Mammary epithelial cell (primary cell): ENCODE measurements at regions not wholly inside any gene's neighbourhood (a gene's known extent, or its start where the extent isn't known, plus 50 kb on each side); places are given as distances from the start of the nearest gene placed in this dataset.
"Not testable (repeated sequence)": the region's sequence is repeated elsewhere in the genome, so short reads cannot be mapped to it uniquely, and the experiment has no call there.

Experiments used
- CTCF ChIP-seq, 2 donors: IDR thresholded peaks in 1 of 2; conservative IDR thresholded peaks in 1 of 2; 2 replicates each; pipeline ENCODE4 v1.5.1; 2011 to 2012; ENCODE audit warnings: inconsistent platforms in 2 of 2, low read length in 2 of 2, mild to moderate bottlenecking in 2 of 2, control low read depth in 1 of 2, low read depth in 1 of 2; ENCODE audit not compliant: insufficient read depth in 1 of 2; ENCODE audit errors: extremely low read depth in 1 of 2
- EZH2 ChIP-seq: IDR thresholded peaks from 2 replicates; pipeline ENCODE4 v1.6.1; 2012; ENCODE audit warnings: low read length, inconsistent platforms, borderline replicate concordance

- not testable (repeated sequence) for TF ChIP-seq CTCF (conservative IDR thresholded peaks at IDR 0.05 in 1 of 2, IDR thresholded peaks at IDR 0.05 in 1 of 2; ENCODE audit: extremely low read depth in 1 of 2, insufficient read depth in 1 of 2, low read depth in 1 of 2, low read length in 2 of 2); EZH2
Measured at GRCh38 chr10:124167925-124168324, 74.5 kb upstream of the CHST15 start.
